ENCODE measurements at regions not wholly inside any gene's neighbourhood (a gene's known extent, or its start where the extent isn't known, plus 50 kb on each side); places are given as distances from the start of the nearest gene placed in this dataset.

DNA sequence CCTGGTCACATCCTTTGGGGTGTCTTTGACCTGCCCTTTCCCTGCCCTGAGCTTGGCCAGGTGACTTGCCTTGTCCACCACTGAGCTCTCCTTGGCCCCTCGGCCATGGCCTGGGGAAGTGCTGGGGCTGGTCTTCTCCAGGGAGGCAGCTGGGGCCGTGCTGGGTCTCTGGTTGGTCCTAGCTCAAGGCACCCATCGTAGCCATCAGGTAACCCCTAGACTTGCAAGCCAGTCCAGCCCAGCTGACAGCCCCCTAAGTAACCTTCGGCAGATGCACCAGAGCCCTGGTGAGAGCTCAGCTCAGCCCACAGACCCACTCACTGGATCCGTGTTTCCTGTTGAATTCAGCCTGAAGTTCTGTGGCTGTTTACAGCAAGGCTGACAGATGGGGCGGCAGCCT is 176.2 kb upstream of the SHH start:
- Histone ChIP-seq H3K4me1 (ENCODE audit: control insufficient read depth in 2 of 2, insufficient read depth in 1 of 2, low read depth in 1 of 2, low read length in 2 of 2) (peaks cover 0 to 1% of the 10 kb centered on the region in 2 donors), H2BK15ac (ENCODE audit: low read length) (no peak overlapping the region), H2AFZ (ENCODE audit: low read length) (no peak overlapping the region), H3K4me2 (ENCODE audit: insufficient read depth, low read length, poor library complexity, severe bottlenecking) (no peak overlapping the region), H2BK12ac (ENCODE audit: low read length) (no peak overlapping the region), H2BK5ac (ENCODE audit: low read length) (no peak overlapping the region), H3K9ac (ENCODE audit: low read depth, low read length, poor library complexity) (no peak overlapping the region), H3K4ac (ENCODE audit: low read length) (no peak overlapping the region), H3K18ac (ENCODE audit: low read length) (no peak overlapping the region), H2AK5ac (ENCODE audit: low read depth, low read length) (peak overlapping the region; percentile 4), H4K8ac (ENCODE audit: low read depth, low read length) (no peak overlapping the region), H3K23ac (ENCODE audit: low read depth, low read length, poor library complexity) (no peak overlapping the region), H4K91ac (ENCODE audit: low read depth, low read length, poor library complexity) (no peak overlapping the region), H3K14ac (ENCODE audit: low read length) (no peak overlapping the region), H3K27me3 (ENCODE audit: control insufficient read depth in 3 of 3, insufficient read depth in 3 of 3, low read depth in 1 of 3, low read length in 3 of 3) (peaks cover 0 to 2% (median 0%) of the 10 kb centered on the region in 3 experiments), H2BK120ac (ENCODE audit: low read depth, low read length) (no peak overlapping the region), H3K36me3 (replicated peaks in 1 of 2; ENCODE audit: control insufficient read depth in 2 of 2, insufficient read depth in 2 of 2, low read length in 2 of 2) (no peaks in the 10 kb centered on the region), H3K27ac (replicated peaks; ENCODE audit: low read length) (no peak overlapping the region), H3K79me1 (ENCODE audit: low read depth, low read length) (peaks cover under 1% of the 10 kb centered on the region), H3K4me3 (ENCODE audit: low read length in 2 of 2) (no peak overlapping the region), H3K9me3 (replicated peaks in 1 of 2; ENCODE audit: control insufficient read depth in 2 of 2, insufficient read depth in 1 of 2, low read depth in 1 of 2, low read length in 2 of 2) (peaks cover 0 to 5% of the 10 kb centered on the region in 2 donors)
- no peak for DNase-seq (ENCODE audit: low spot score)
- WGBS, 2 donors (ENCODE audit: extremely low coverage in 2 of 2, insufficient read length in 2 of 2, insufficient replicate concordance in 1 of 2): no CpG with 5 or more reads among the region's 6 CpGs

DNA sequence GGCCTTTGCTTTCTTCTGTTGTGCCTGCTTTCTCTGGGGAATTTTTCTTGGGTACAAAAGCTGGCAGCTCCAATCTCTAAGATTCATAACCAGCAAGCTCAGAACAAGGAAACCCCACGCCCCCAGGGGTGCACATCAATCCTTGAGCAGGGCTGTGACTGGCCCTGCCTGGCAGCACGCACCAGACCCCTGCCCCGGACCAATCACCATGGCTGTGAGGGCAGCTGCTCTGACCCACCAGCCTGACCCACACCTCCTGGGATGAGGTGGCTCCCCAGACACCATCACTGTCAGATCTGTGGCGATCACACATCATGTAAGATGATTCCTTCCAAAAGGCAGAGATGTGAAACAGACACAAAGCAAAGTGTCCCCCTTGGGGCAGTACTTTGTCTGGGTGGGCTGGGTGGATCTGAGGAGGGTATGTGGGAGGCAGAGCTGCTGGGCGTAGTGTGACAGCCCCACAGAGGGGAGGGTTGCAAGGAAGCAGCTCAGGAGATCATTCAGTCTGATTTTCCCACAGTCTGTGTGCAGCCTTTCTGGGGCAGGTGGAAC is 175.5 kb upstream of the SHH start:
- no peaks in the 10 kb centered on the region for H3K36me3 ChIP-seq (replicated peaks in 1 of 2; ENCODE audit: control insufficient read depth in 2 of 2, insufficient read depth in 2 of 2, low read length in 2 of 2)
- peaks cover 0 to 5% of the 10 kb centered on the region in 2 donors for H3K9me3 ChIP-seq (replicated peaks in 1 of 2; ENCODE audit: control insufficient read depth in 2 of 2, insufficient read depth in 1 of 2, low read depth in 1 of 2, low read length in 2 of 2)
- no peak overlapping the region for H4K91ac ChIP-seq (ENCODE audit: low read depth, low read length, poor library complexity)
- no peak overlapping the region for H2BK12ac ChIP-seq (ENCODE audit: low read length)
- no peak overlapping the region for H2BK15ac ChIP-seq (ENCODE audit: low read length)
- no peak overlapping the region for H3K9ac ChIP-seq (ENCODE audit: low read depth, low read length, poor library complexity)
- no peaks in the 10 kb centered on the region for H3K27me3 ChIP-seq (ENCODE audit: control insufficient read depth in 3 of 3, insufficient read depth in 3 of 3, low read depth in 1 of 3, low read length in 3 of 3)
- H2AFZ ChIP-seq (ENCODE audit: low read length): no peak overlapping the region
- H3K79me1 ChIP-seq (ENCODE audit: low read depth, low read length): no peaks in the 10 kb centered on the region
- no peak overlapping the region for H3K27ac ChIP-seq (replicated peaks; ENCODE audit: low read length)
- H3K4me1 ChIP-seq (ENCODE audit: control insufficient read depth in 2 of 2, insufficient read depth in 1 of 2, low read depth in 1 of 2, low read length in 2 of 2): peaks cover 0 to 3% of the 10 kb centered on the region in 2 donors
- no peak overlapping the region for H4K8ac ChIP-seq (ENCODE audit: low read depth, low read length)
- H3K18ac ChIP-seq (ENCODE audit: low read length): no peak overlapping the region
- no CpG with 5 or more reads among the region's 5 CpGs for WGBS, 2 donors (ENCODE audit: extremely low coverage in 2 of 2, insufficient read length in 2 of 2, insufficient replicate concordance in 1 of 2)
- DNase-seq (ENCODE audit: low spot score): no peak
- no peak overlapping the region for H3K4ac ChIP-seq (ENCODE audit: low read length)
- H3K4me2 ChIP-seq (ENCODE audit: insufficient read depth, low read length, poor library complexity, severe bottlenecking): no peak overlapping the region
- H2BK120ac ChIP-seq (ENCODE audit: low read depth, low read length): no peak overlapping the region
- H2AK5ac ChIP-seq (ENCODE audit: low read depth, low read length): peak overlapping the region; percentile 4
- H3K23ac ChIP-seq (ENCODE audit: low read depth, low read length, poor library complexity): no peak overlapping the region
- no peak overlapping the region for H3K14ac ChIP-seq (ENCODE audit: low read length)
- no peak overlapping the region for H2BK5ac ChIP-seq (ENCODE audit: low read length)
- peak overlapping the region in 1 of 2 donors; percentile 17 for H3K4me3 ChIP-seq (ENCODE audit: low read length in 2 of 2)

DNA sequence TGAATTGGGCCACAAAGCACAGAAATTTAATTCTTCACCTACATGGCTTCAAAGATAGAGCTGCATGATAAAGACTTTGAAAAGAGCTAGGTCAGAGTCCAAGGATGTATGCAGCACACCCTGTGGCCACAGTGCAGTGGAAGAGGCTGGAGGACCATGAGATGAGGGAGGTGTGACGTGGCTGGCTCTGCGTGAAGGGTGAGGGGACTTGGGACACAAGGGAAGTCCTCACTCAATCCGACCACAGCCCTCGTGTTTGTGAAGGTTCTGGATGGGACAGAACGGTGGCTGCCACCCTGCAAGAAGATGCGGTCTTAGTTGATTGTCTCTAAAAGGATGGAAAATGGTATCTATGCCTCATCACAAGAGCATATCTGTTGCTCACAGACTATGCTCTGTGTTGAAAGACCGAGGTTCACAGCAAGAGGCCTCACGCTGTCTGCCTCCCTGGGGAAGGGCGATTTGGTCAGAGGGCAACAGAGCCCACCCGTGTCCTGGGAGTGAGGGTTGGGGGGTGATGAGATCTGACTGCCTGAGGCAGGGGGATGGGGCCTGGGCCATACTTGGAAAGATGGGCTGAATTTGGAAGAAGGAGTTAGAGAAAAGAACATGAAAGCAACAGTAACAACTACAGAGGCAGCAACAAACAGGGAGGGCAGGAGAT is 174.4 kb upstream of the SHH start:
- no peak overlapping the region for H2AK5ac ChIP-seq (ENCODE audit: low read depth, low read length)
- DNase-seq (ENCODE audit: low spot score): no peak
- WGBS, 2 donors (ENCODE audit: extremely low coverage in 2 of 2, insufficient read length in 2 of 2, insufficient replicate concordance in 1 of 2): no CpG with 5 or more reads among the region's 10 CpGs

DNA sequence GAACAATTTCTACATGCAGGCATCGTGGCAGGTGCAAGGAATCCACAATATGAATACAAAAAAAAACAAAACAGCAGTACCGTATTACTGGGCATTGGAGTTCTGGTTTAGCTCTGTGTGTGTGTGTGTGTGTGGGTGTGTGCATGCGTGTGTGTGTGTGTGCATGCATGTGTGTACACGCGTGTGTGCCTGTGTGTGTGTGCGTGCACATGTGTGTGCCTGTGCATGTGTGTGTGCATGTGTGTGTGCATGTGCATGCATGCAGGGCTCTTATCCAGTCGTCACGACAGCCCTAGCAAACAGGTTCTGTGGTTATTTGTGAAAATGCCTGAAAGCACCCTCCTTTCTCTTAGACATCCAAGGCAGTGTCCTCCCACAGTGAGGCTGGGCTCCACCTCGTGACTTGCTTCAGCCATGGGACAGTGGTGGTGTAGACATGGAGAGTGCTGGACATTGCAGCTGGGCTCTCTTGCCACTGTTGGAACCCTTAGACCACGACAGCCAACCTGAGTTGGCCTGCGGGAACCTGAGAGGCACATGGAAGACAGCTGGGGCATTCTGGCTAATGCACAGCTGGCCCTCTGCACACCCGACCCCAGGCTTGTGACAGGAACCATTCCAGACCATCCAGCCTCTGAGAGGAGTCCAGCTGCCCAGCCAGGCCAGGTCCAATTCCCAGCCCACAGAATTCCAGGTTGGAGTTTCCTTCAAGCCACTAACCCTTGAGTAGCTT is 173.4 kb upstream of the SHH start:
- Histone ChIP-seq H3K14ac (ENCODE audit: low read length) (no peak overlapping the region), H3K4me2 (ENCODE audit: insufficient read depth, low read length, poor library complexity, severe bottlenecking) (no peak overlapping the region), H3K4me1 (ENCODE audit: control insufficient read depth in 2 of 2, insufficient read depth in 1 of 2, low read depth in 1 of 2, low read length in 2 of 2) (peaks cover 0 to 3% of the 10 kb centered on the region in 2 donors), H3K27me3 (ENCODE audit: control insufficient read depth in 3 of 3, insufficient read depth in 3 of 3, low read depth in 1 of 3, low read length in 3 of 3) (no peaks in the 10 kb centered on the region), H4K8ac (ENCODE audit: low read depth, low read length) (peak overlapping the region; percentile 52), H3K9me3 (replicated peaks in 1 of 2; ENCODE audit: control insufficient read depth in 2 of 2, insufficient read depth in 1 of 2, low read depth in 1 of 2, low read length in 2 of 2) (peaks cover 0 to 4% of the 10 kb centered on the region in 2 donors), H2BK12ac (ENCODE audit: low read length) (no peak overlapping the region), H3K4ac (ENCODE audit: low read length) (no peak overlapping the region), H2AK5ac (ENCODE audit: low read depth, low read length) (no peak overlapping the region), H3K27ac (replicated peaks; ENCODE audit: low read length) (no peak overlapping the region), H2BK5ac (ENCODE audit: low read length) (no peak overlapping the region), H2AFZ (ENCODE audit: low read length) (no peak overlapping the region), H3K36me3 (replicated peaks in 1 of 2; ENCODE audit: control insufficient read depth in 2 of 2, insufficient read depth in 2 of 2, low read length in 2 of 2) (no peaks in the 10 kb centered on the region), H3K9ac (ENCODE audit: low read depth, low read length, poor library complexity) (peak overlapping the region; percentile 38), H3K4me3 (ENCODE audit: low read length in 2 of 2) (no peak overlapping the region), H2BK15ac (ENCODE audit: low read length) (no peak overlapping the region), H3K18ac (ENCODE audit: low read length) (peak overlapping the region; percentile 20), H2BK120ac (ENCODE audit: low read depth, low read length) (no peak overlapping the region), H3K79me1 (ENCODE audit: low read depth, low read length) (no peaks in the 10 kb centered on the region), H4K91ac (ENCODE audit: low read depth, low read length, poor library complexity) (no peak overlapping the region), H3K23ac (ENCODE audit: low read depth, low read length, poor library complexity) (peak overlapping the region; percentile 59)
- WGBS, 2 donors (ENCODE audit: extremely low coverage in 2 of 2, insufficient read length in 2 of 2, insufficient replicate concordance in 1 of 2): no CpG with 5 or more reads among the region's 12 CpGs
- no peak for DNase-seq (ENCODE audit: low spot score)

More for the DNA sequence above, 174.4 kb upstream of the SHH start:
- no peak overlapping the region for H3K4me2 ChIP-seq (ENCODE audit: insufficient read depth, low read length, poor library complexity, severe bottlenecking)
- no peak overlapping the region for H4K91ac ChIP-seq (ENCODE audit: low read depth, low read length, poor library complexity)
- H3K18ac ChIP-seq (ENCODE audit: low read length): no peak overlapping the region
- H3K14ac ChIP-seq (ENCODE audit: low read length): no peak overlapping the region
- peaks cover 0 to 5% of the 10 kb centered on the region in 2 donors for H3K9me3 ChIP-seq (replicated peaks in 1 of 2; ENCODE audit: control insufficient read depth in 2 of 2, insufficient read depth in 1 of 2, low read depth in 1 of 2, low read length in 2 of 2)
- no peak overlapping the region for H4K8ac ChIP-seq (ENCODE audit: low read depth, low read length)
- H3K27ac ChIP-seq (replicated peaks; ENCODE audit: low read length): no peak overlapping the region
- H3K9ac ChIP-seq (ENCODE audit: low read depth, low read length, poor library complexity): no peak overlapping the region
- peak overlapping the region in 1 of 2 donors; percentile 17 for H3K4me3 ChIP-seq (ENCODE audit: low read length in 2 of 2)
- no peaks in the 10 kb centered on the region for H3K79me1 ChIP-seq (ENCODE audit: low read depth, low read length)
- no peak overlapping the region for H2AFZ ChIP-seq (ENCODE audit: low read length)
- H3K36me3 ChIP-seq (replicated peaks in 1 of 2; ENCODE audit: control insufficient read depth in 2 of 2, insufficient read depth in 2 of 2, low read length in 2 of 2): no peaks in the 10 kb centered on the region
- H3K23ac ChIP-seq (ENCODE audit: low read depth, low read length, poor library complexity): no peak overlapping the region
- H3K4ac ChIP-seq (ENCODE audit: low read length): no peak overlapping the region
- peaks cover 0 to 3% of the 10 kb centered on the region in 2 donors for H3K4me1 ChIP-seq (ENCODE audit: control insufficient read depth in 2 of 2, insufficient read depth in 1 of 2, low read depth in 1 of 2, low read length in 2 of 2)
- no peak overlapping the region for H2BK5ac ChIP-seq (ENCODE audit: low read length)
- no peak overlapping the region for H2BK12ac ChIP-seq (ENCODE audit: low read length)
- H3K27me3 ChIP-seq (ENCODE audit: control insufficient read depth in 3 of 3, insufficient read depth in 3 of 3, low read depth in 1 of 3, low read length in 3 of 3): no peaks in the 10 kb centered on the region
- no peak overlapping the region for H2BK15ac ChIP-seq (ENCODE audit: low read length)
- H2BK120ac ChIP-seq (ENCODE audit: low read depth, low read length): no peak overlapping the region
